ENCODE measurements at regions not wholly inside any gene's neighbourhood (a gene's known extent, or its start where the extent isn't known, plus 50 kb on each side); places are given as distances from the start of the nearest gene placed in this dataset.

DNA sequence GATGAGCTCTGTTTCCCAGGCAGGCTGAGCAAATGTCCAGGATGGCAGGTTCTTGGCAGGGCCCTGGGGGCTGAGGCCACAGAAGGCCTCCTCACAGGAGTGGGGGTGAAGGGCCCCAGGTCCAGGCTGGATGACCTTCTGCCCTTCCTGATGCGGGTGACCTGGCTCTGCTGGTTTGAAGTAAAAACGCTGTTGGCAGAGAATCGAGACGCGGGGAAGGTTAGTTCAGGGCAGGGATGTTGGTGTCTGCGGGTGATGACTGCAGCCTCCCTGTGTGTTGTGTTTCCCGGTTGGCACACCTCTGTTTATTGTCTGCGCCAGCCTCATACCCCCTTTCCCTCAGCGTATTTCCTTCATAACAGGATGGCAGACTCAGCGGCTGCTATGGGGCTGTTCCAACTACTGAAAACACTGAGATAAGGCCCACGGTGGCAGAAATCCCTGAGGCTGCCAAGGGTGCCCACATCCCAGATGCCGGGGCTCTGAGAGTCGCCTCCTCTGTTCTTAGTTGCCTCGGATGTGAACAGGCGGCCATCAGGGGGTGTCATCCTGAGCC lies 104.6 kb downstream of the METRNL start:
- no peaks in the 10 kb centered on the region for H3K9me3 Mint-ChIP-seq
- no peak overlapping the region for H3K27ac Mint-ChIP-seq (ENCODE audit: low read depth)
- peaks cover 1% of the 10 kb centered on the region for H3K36me3 Mint-ChIP-seq (ENCODE audit: insufficient read depth)
- no peaks in the 10 kb centered on the region for H3K4me1 Mint-ChIP-seq
- no peaks in the 10 kb centered on the region for H3K27me3 Mint-ChIP-seq
- ATAC-seq (replicated peaks; ENCODE audit: extremely low read depth, poor library complexity, severe bottlenecking) (no peak), DNase-seq (ENCODE audit: low spot score in 2 of 2) (no peak)
- no peak overlapping the region for H3K4me3 Mint-ChIP-seq

DNA sequence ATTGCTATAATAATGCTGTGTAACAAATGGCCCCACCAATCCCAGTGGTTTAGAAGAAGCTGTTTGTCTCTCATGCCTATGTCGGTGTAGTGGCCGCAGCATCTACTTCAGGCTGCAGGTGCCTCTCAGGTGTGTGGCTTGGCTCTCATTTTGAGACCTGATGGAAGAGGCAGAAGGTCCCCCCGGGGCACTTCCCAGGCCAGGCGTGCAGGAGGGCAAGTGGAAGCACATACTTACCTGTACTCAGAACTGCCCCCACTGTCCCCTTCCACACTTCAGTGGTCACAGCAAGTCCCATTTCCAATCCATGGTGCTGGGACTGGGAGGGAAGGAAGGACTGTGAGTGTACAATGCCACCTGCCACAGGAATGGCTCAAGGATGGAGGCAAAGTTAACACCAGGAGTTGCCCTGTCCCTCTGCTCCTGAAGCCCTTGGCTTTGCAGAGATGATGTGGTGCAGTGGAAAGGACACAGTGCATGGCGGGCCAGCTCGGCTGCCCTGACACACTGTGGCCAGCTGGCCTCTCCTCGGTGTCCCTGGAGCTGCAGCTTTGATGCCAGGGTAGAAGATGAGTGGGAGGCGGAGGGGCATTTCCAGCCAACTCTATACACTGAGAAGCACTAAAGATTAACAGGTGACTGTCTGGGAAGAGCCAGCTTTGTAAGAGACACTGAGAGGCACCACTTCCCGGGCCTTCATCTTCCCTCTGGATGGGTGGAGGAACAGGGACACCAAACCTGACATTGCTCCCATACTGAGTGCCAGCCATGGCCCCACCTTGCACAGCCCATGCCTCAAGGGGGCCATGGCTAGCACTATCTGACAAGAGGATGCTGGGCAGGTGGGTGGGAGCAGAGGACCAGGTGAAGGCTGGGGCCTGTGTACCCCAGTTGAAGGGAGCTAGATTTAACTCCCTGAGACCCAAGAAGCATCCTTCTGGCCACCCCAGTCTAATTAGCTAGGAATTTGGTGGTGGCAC lies 105.9 kb downstream of the METRNL start:
- H3K27me3 Mint-ChIP-seq, result no peaks in the 10 kb centered on the region
- H3K36me3 Mint-ChIP-seq (ENCODE audit: insufficient read depth), result peaks cover 1% of the 10 kb centered on the region
- H3K4me1 Mint-ChIP-seq, result no peaks in the 10 kb centered on the region
- DNase-seq (ENCODE audit: low spot score in 2 of 2), result no peak
- ATAC-seq (replicated peaks; ENCODE audit: extremely low read depth, poor library complexity, severe bottlenecking), result no peak
- no peak overlapping the region for H3K4me3 Mint-ChIP-seq
- no peak overlapping the region for H3K27ac Mint-ChIP-seq (ENCODE audit: low read depth)
- no peaks in the 10 kb centered on the region for H3K9me3 Mint-ChIP-seq

DNA sequence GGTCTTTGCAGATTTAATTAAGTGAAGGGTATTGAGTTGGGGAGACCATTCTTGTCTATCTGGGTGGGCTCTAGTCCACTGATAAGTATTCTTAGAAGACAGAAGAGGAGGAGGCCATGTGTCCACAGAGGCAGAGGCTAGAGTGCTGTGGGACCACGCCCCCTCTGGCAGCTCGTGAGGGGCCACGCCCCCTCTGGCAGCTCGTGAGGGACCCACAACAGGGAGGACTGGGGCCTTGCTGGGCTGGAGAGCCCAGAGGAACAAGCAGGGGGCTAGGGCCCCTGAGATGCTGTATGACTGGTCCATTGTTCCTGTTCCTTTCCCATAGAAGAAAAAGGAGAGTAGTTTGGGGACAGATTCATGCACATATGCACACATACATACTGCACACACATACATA lies 106.8 kb downstream of the METRNL start:
- ATAC-seq (replicated peaks; ENCODE audit: extremely low read depth, poor library complexity, severe bottlenecking) (no peak), DNase-seq (ENCODE audit: low spot score in 2 of 2) (no peak)
- H3K4me3 Mint-ChIP-seq, result no peak overlapping the region
- H3K4me1 Mint-ChIP-seq, result peaks cover 6% of the 10 kb centered on the region
- no peaks in the 10 kb centered on the region for H3K27me3 Mint-ChIP-seq
- no peak overlapping the region for H3K27ac Mint-ChIP-seq (ENCODE audit: low read depth)
- peaks cover 4% of the 10 kb centered on the region for H3K36me3 Mint-ChIP-seq (ENCODE audit: insufficient read depth)
- H3K9me3 Mint-ChIP-seq, result no peaks in the 10 kb centered on the region

DNA sequence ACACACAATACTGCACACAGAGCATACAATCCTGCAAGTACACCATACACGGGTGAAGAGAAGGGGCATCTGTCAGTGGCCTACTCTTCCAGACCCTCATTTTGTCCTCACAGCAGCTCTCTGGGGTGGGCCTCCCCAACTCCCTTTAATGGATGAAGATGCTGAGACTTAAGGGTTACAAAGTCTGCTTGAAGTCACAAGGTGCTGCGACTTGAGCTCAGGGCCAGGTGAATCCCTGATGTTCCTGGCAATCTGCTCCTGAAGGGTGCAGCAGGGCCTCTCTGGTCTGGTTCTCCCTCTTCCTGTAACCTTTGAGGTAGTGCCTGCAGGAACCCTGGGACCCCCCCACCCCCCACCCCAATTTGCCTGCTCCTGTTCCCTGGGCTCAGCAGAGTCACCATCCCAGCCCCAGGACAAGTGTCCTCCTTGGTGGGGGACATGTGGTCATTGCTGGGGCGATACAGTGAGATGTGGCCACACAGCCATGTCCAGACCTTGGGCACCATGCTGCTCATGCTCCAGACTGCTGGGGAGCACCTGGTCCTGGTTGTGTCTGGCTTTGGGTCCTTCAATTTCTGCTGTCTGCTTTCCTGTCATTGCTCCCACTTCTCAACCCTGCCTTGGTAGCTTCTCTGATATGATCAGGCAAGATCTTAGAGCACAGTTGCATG lies 107.5 kb downstream of the METRNL start:
- Mint-ChIP-seq H3K27me3 (no peaks in the 10 kb centered on the region), H3K4me3 (no peak overlapping the region), H3K4me1 (peaks cover 7% of the 10 kb centered on the region), H3K27ac (ENCODE audit: low read depth) (no peak overlapping the region), H3K36me3 (ENCODE audit: insufficient read depth) (peaks cover 4% of the 10 kb centered on the region), H3K9me3 (no peaks in the 10 kb centered on the region)
- ATAC-seq (replicated peaks; ENCODE audit: extremely low read depth, poor library complexity, severe bottlenecking) (no peak), DNase-seq (ENCODE audit: low spot score in 2 of 2) (no peak)

DNA sequence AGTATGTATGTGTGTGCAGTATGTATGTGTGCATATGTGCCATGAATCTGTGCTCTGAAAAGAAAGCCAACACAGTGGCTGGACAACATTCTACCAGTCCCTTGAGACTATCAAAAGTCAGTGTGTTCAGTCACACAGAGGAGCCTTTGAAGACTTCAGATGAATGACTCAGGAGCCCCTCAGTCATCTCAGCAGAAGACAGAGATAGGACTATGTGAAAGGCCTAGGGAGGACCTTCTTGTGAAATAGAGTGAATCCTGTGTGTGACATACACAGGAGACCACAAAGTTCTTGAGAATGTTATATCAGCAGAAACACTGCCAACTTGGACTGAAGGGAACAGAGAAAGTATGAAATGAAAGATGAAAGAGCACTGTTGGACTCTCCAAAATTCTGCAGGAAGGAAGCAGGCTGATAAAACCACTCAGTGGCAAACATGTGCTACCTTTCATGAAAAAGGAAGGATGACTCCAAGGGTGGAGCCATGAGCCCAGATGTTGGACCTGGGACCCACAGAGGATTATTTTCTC lies 108.4 kb downstream of the METRNL start:
- no peaks in the 10 kb centered on the region for H3K27me3 Mint-ChIP-seq
- H3K4me1 Mint-ChIP-seq, result peaks cover 7% of the 10 kb centered on the region
- DNase-seq (ENCODE audit: low spot score in 2 of 2), result no peak
- peaks cover 4% of the 10 kb centered on the region for H3K36me3 Mint-ChIP-seq (ENCODE audit: insufficient read depth)
- H3K4me3 Mint-ChIP-seq, result no peak overlapping the region
- ATAC-seq (replicated peaks; ENCODE audit: extremely low read depth, poor library complexity, severe bottlenecking), result no peak
- H3K27ac Mint-ChIP-seq (ENCODE audit: low read depth), result no peak overlapping the region
- H3K9me3 Mint-ChIP-seq, result no peaks in the 10 kb centered on the region

DNA sequence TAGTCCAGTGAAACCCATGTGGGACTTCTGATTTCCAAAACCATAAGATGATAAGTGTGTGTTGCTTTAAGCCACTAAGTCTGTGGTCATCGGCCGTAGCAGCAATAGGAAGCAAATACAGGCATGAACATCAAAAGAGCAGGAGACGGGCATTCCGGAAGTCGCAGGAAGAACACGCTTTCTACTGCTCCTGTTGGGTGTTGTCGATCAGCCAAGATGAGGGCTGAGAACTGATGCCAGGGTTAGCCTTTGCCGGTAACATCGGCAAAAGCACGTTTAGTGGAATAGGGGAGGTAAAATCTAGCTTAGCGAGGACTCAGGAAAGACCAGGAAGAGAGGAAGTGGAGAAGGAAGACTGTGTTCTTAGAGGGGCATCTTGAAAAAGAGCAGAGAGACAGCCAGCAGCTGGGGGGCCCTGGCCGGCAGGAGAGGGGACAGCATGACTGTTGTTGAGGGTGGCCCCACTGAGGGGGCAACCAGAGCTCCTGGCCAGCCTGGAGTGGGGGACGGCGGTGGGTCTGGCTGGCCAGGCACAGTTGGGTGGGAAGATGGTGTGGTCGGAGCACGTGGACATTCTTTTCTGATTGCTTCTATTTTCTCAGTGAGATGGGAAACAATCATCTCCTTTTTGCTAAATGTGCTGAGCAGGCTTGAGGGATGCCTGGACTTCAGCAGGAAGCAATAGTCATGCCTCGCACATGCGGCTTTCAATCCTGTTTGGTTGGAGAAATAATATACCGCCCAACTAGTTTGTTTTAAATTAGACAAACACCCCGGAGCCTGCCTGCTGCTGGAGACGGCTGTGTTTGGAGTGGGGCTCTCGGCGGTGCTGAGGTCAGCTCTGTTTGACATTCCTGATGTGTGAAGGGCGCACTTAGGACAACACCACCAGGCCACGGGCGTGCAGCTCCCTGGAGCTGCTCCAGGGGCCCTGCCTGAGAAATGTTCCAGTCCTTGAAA lies 109.9 kb downstream of the METRNL start:
- Mint-ChIP-seq H3K36me3 (ENCODE audit: insufficient read depth) (peaks cover 4% of the 10 kb centered on the region), H3K9me3 (no peaks in the 10 kb centered on the region), H3K4me1 (peaks cover 15% of the 10 kb centered on the region), H3K27ac (ENCODE audit: low read depth) (no peak overlapping the region), H3K4me3 (no peak overlapping the region), H3K27me3 (no peaks in the 10 kb centered on the region)
- ATAC-seq (replicated peaks; ENCODE audit: extremely low read depth, poor library complexity, severe bottlenecking) (no peak), DNase-seq (ENCODE audit: low spot score in 2 of 2) (peak; percentile 4 to 10)

DNA sequence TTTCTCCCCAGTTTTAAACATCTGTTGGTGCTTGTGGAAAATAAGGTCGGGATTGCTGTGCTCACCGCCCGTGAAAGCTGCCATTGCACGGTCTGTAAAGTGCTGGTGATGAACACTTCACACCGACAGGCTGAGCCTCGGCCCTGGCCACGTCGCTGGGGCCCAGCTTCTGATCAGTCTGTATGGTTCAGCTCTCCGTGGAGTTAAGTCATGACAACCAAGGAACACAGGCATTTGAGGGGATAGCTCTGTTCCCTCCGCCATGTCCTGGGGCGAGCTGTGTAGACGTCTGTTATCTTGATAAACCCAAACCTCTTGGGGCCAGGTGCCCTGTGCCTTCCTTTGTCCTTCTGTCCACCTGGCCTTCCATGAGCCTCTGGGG lies 110.6 kb downstream of the METRNL start:
- no peak for ATAC-seq (replicated peaks; ENCODE audit: extremely low read depth, poor library complexity, severe bottlenecking)
- Mint-ChIP-seq H3K4me1 (peaks cover 17% of the 10 kb centered on the region), H3K9me3 (no peaks in the 10 kb centered on the region), H3K36me3 (ENCODE audit: insufficient read depth) (peaks cover 3% of the 10 kb centered on the region), H3K27ac (ENCODE audit: low read depth) (no peak overlapping the region), H3K27me3 (no peaks in the 10 kb centered on the region), H3K4me3 (no peak overlapping the region)
- DNase-seq (ENCODE audit: low spot score in 2 of 2), result peak in 1 of 2 donors; percentile 9

DNA sequence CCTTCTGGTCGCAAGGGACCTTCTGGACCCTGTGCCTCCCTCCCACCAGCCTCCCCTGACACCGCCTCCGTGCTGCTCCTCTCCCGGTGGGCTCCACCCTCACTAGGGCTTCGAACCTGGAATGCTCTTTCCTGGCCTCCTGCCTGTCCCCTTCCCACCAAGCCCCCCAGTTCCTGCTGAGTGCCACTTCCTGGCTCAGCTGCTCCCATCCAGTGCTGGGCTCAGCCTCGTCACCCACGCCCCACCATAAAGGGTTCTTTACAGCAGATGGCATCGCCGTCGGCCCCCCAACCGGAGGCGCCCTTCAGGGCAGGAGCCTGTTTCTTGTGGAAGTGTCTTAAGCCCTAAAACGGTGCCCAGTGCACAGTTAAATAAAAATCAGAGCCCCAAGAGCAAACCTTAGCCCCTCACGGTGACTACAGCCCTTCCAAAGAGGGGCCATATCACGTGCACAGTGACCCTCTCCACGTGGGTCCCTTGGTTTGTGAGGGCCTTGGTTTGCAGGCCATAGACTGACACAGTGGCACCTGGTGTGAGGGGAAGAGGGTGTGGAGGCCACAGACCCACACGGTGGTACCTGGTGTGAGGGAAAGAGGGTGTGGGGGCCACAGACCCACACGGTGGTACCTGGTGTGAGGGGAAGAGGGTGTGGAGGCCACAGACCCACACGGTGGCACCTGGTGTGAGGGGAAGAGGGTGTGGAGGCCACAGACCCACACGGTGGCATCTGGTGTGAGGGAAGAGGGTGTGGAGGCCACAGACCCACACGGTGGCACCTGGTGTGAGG lies 111.4 kb downstream of the METRNL start:
- H3K4me3 Mint-ChIP-seq, result no peak overlapping the region
- H3K4me1 Mint-ChIP-seq, result peaks cover 17% of the 10 kb centered on the region
- H3K27me3 Mint-ChIP-seq, result no peaks in the 10 kb centered on the region
- no peak for DNase-seq (ENCODE audit: low spot score in 2 of 2)
- no peaks in the 10 kb centered on the region for H3K9me3 Mint-ChIP-seq
- peaks cover 3% of the 10 kb centered on the region for H3K36me3 Mint-ChIP-seq (ENCODE audit: insufficient read depth)
- H3K27ac Mint-ChIP-seq (ENCODE audit: low read depth), result peak overlapping the region; percentile 71
- ATAC-seq (replicated peaks; ENCODE audit: extremely low read depth, poor library complexity, severe bottlenecking), result no peak

DNA sequence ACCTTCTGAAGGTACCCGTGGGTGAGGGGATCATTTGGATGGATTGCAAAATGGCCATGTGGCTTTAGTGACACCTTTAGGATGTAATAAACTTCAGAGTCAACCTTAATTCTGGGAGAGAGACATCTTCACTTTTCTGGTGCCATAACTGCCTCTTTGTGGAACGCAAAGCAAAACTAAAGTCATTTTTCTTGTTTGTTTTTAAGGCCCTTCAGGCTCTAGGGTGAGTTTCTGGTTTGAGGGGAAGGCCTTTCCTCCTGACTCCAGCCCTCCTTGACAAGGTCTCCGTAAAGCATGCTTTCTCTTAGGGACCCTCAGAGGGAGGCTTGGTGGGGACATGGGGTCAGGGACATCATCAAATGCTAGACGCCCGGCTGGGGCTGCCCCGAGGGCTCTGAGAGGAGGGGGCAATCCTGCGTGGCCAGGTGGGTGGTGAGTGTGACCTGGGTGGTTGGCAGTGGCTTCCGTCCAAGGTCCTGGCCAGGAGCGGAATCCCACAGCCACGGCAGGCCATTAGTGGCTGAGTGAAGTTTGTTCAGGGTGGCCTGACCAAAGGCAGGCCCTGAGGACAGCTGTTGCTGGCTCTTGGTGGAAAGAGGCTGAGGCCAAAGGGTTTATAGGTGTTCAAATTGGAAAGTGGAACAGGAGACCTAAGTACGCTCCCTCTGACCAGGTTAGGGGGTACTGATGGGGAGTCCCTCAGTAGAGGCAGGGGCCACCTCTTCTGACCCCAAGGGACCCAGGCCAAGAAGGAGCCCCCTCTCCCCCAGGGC lies 112.2 kb downstream of the METRNL start:
- no peak overlapping the region for H3K4me3 Mint-ChIP-seq
- peaks cover 3% of the 10 kb centered on the region for H3K36me3 Mint-ChIP-seq (ENCODE audit: insufficient read depth)
- peaks cover 17% of the 10 kb centered on the region for H3K4me1 Mint-ChIP-seq
- H3K27ac Mint-ChIP-seq (ENCODE audit: low read depth), result peak overlapping the region; percentile 71
- H3K9me3 Mint-ChIP-seq, result no peaks in the 10 kb centered on the region
- H3K27me3 Mint-ChIP-seq, result no peaks in the 10 kb centered on the region
- DNase-seq (ENCODE audit: low spot score in 2 of 2) (no peak), ATAC-seq (replicated peaks; ENCODE audit: extremely low read depth, poor library complexity, severe bottlenecking) (no peak)

DNA sequence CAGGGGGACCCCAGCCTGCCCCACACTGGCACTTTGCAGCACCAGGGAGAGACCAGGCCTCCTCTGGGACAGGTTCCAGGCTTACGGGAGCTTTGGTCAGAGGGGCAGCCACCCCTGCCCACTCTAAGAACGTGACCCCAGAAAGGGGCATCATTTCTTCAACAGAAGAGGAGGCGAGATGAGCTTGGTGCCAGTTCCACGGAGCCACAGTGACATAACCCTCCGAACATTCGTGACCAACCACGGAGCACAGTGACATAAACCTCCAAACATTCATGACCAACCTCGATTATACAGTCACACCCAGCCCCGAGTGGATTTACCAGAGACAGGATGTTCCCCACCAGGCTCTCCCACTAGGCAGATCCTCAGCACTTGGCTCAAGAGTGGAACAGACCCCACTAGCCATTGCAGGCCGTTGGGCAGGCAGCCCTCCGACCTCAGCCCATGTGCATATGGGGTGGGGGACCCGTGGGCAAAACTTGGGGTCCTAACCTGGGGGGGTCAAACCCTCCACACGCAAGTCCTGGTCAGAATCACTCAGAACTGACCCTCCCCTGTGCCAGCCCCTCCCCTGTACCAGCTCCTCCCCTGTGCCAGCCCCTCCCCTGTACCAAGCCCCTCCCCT lies 112.9 kb downstream of the METRNL start:
- peaks cover 17% of the 10 kb centered on the region for H3K4me1 Mint-ChIP-seq
- peaks cover 3% of the 10 kb centered on the region for H3K36me3 Mint-ChIP-seq (ENCODE audit: insufficient read depth)
- no peak overlapping the region for H3K27ac Mint-ChIP-seq (ENCODE audit: low read depth)
- no peak overlapping the region for H3K4me3 Mint-ChIP-seq
- ATAC-seq (replicated peaks; ENCODE audit: extremely low read depth, poor library complexity, severe bottlenecking) (no peak), DNase-seq (ENCODE audit: low spot score in 2 of 2) (no peak)
- H3K9me3 Mint-ChIP-seq, result no peaks in the 10 kb centered on the region
- no peaks in the 10 kb centered on the region for H3K27me3 Mint-ChIP-seq
